ENCODE measurements at regions not wholly inside any gene's neighbourhood (a gene's known extent, or its start where the extent isn't known, plus 50 kb on each side); places are given as distances from the start of the nearest gene placed in this dataset.

DNA sequence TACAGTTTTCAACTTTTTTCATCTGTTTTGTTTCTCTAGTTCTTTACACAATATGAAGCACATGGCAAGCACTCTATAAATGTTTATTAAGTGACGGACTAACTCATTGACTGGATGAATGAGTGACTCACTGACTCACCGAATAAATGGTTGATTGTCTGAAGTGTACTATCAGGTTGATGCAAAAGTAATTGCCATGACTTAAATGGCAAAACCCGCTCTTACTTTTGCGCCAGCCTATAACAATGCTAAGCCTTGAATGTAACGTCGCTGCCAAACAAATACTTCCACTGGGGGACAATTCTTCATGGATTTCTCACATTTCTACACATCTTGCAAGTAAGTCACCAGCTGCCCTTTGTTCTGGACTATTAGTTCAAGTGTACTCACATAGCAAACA, 109.0 kb upstream of the KCTD3 start:
- no peaks in the 10 kb centered on the region for H3K36me3 ChIP-seq (ENCODE audit: control insufficient read depth, insufficient read depth, low read length)
- WGBS, 2 experiments (ENCODE audit: insufficient coverage in 2 of 2): 86 to 100% methylated on average over 4 to 6 of the region's 6 CpGs
- H3K27ac ChIP-seq (ENCODE audit: low read depth, low read length, severe bottlenecking): no peak overlapping the region
- H3K4me3 ChIP-seq (ENCODE audit: extremely low read depth, insufficient read depth, low read length, poor library complexity, severe bottlenecking): no peak overlapping the region
- no peaks in the 10 kb centered on the region for H3K4me1 ChIP-seq (ENCODE audit: control insufficient read depth, insufficient read depth, low read length, poor library complexity, severe bottlenecking)
- H3K9me3 ChIP-seq (ENCODE audit: control insufficient read depth, low read length): no peaks in the 10 kb centered on the region

DNA sequence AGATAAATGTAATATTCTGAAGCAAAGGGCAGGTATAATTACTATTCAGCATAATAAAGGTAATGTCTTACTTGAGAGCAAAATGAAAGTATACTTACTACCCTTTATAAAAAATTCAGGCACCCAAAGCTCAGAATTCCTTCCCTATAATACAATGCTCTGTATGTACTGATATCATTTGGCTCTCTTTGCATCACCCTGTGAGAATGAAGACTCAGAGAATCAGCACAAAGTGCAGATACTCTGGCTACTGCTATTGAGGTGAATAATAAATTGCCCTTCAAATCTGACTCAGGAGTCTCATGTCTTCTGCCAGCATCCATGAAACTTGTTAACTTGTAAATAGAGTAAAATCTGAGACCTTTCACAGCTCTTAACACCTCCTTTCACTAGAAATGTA, 108.5 kb upstream of the KCTD3 start:
- no peaks in the 10 kb centered on the region for H3K36me3 ChIP-seq (ENCODE audit: control insufficient read depth, insufficient read depth, low read length)
- H3K4me3 ChIP-seq (ENCODE audit: extremely low read depth, insufficient read depth, low read length, poor library complexity, severe bottlenecking): no peak overlapping the region
- no peak overlapping the region for H3K27ac ChIP-seq (ENCODE audit: low read depth, low read length, severe bottlenecking)
- no peaks in the 10 kb centered on the region for H3K9me3 ChIP-seq (ENCODE audit: control insufficient read depth, low read length)
- H3K4me1 ChIP-seq (ENCODE audit: control insufficient read depth, insufficient read depth, low read length, poor library complexity, severe bottlenecking): no peaks in the 10 kb centered on the region

DNA sequence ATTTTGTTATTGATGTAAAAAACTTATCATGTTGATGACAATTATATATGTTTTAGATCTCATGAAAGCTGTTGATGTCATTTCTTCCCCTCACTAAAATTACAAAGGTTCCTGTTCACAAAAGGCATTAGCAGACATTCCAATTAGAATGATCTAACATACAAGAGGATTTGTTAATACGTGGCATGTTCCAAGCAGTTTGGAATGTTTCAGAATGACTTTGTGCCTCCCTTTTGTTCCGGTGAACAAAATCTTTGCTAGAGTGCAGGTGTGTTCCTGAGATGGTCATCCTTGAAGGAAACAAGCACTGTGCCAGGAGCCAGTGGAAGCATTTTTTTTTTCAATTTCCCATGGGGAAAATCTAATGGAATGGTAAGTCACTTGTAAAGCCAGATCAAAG, 108.0 kb upstream of the KCTD3 start:
- no peak overlapping the region for H3K27ac ChIP-seq (ENCODE audit: low read depth, low read length, severe bottlenecking)
- WGBS, 2 experiments (ENCODE audit: insufficient coverage in 2 of 2): 83 to 100% methylated on average over 2 of the region's 2 CpGs

DNA sequence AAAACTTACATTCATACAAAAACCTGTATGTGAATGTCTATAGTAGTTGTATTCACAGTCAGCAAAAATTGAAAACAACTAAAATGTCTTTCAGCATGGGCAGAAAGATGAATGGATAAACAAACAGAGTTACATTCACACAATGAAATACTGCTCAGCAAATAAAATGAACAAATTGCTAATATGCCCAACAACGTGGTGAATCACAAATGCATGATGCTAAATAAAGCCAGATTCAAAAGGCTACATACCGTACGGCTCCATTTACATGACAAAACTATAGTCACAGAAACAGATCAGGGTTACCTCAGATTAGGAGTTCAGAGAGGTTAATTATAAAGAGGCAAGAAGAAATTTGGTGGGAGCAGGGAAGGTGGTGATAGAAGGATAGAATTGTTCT, 100.7 kb upstream of the KCTD3 start:
- no peak overlapping the region for H3K27ac ChIP-seq (ENCODE audit: low read depth, low read length, severe bottlenecking)
- no peaks in the 10 kb centered on the region for H3K4me1 ChIP-seq (ENCODE audit: control insufficient read depth, insufficient read depth, low read length, poor library complexity, severe bottlenecking)
- no peak overlapping the region for H3K4me3 ChIP-seq (ENCODE audit: extremely low read depth, insufficient read depth, low read length, poor library complexity, severe bottlenecking)
- WGBS, 2 experiments (ENCODE audit: insufficient coverage in 2 of 2): 60 to 71% methylated on average over 1 to 2 of the region's 3 CpGs
- no peaks in the 10 kb centered on the region for H3K9me3 ChIP-seq (ENCODE audit: control insufficient read depth, low read length)
- H3K36me3 ChIP-seq (ENCODE audit: control insufficient read depth, insufficient read depth, low read length): no peaks in the 10 kb centered on the region

More for the DNA sequence above, 108.0 kb upstream of the KCTD3 start:
- no peak overlapping the region for H3K4me3 ChIP-seq (ENCODE audit: extremely low read depth, insufficient read depth, low read length, poor library complexity, severe bottlenecking)
- no peaks in the 10 kb centered on the region for H3K36me3 ChIP-seq (ENCODE audit: control insufficient read depth, insufficient read depth, low read length)
- H3K9me3 ChIP-seq (ENCODE audit: control insufficient read depth, low read length): no peaks in the 10 kb centered on the region
- no peaks in the 10 kb centered on the region for H3K4me1 ChIP-seq (ENCODE audit: control insufficient read depth, insufficient read depth, low read length, poor library complexity, severe bottlenecking)

DNA sequence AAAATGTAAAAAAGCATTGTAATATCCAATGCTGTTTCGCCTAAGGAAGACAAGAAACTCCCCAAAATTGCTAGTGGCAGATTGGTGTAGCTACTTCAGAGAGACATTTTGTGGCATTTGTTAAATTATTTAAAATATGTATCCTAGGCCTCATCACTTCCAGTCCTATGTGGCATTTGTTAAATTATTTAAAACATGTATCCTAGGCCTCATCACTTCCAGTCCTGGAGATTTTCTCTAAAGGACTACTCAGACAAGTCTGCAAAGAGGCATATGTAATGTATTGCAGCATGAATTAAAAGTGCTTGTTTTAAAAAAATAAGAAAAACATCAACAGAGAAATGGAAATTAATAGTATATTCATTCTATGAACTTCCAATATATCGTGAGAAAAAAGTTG, 95.6 kb upstream of the KCTD3 start:
- no peaks in the 10 kb centered on the region for H3K4me1 ChIP-seq (ENCODE audit: control insufficient read depth, insufficient read depth, low read length, poor library complexity, severe bottlenecking)
- H3K9me3 ChIP-seq (ENCODE audit: control insufficient read depth, low read length): no peaks in the 10 kb centered on the region
- WGBS, 2 experiments (ENCODE audit: insufficient coverage in 2 of 2): 67 to 100% methylated on average over 1 of the region's 2 CpGs
- no peak overlapping the region for H3K4me3 ChIP-seq (ENCODE audit: extremely low read depth, insufficient read depth, low read length, poor library complexity, severe bottlenecking)
- H3K27ac ChIP-seq (ENCODE audit: low read depth, low read length, severe bottlenecking): no peak overlapping the region
- H3K36me3 ChIP-seq (ENCODE audit: control insufficient read depth, insufficient read depth, low read length): no peaks in the 10 kb centered on the region

DNA sequence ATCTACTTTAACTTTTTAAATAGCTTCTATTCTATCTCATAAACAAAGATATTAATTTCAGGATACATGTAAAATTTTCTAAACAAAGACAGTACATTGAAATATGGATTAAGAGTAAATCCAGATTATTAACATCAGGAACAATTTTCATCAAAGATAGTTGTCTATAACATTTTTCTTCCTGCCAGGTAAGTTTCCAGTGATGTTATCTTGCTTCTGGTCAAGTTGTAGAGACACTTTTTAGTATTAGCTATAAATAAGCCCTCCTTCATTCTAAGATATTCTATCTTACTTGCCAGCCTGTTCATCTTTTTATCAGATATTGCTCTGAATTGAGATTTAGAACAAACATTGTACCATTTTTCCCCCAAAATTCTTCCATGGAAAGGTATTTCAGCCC, 94.4 kb upstream of the KCTD3 start:
- Histone ChIP-seq H3K9me3 (ENCODE audit: control insufficient read depth, low read length) (no peaks in the 10 kb centered on the region), H3K27ac (ENCODE audit: low read depth, low read length, severe bottlenecking) (no peak overlapping the region), H3K4me1 (ENCODE audit: control insufficient read depth, insufficient read depth, low read length, poor library complexity, severe bottlenecking) (no peaks in the 10 kb centered on the region), H3K4me3 (ENCODE audit: extremely low read depth, insufficient read depth, low read length, poor library complexity, severe bottlenecking) (no peak overlapping the region), H3K36me3 (ENCODE audit: control insufficient read depth, insufficient read depth, low read length) (no peaks in the 10 kb centered on the region)

DNA sequence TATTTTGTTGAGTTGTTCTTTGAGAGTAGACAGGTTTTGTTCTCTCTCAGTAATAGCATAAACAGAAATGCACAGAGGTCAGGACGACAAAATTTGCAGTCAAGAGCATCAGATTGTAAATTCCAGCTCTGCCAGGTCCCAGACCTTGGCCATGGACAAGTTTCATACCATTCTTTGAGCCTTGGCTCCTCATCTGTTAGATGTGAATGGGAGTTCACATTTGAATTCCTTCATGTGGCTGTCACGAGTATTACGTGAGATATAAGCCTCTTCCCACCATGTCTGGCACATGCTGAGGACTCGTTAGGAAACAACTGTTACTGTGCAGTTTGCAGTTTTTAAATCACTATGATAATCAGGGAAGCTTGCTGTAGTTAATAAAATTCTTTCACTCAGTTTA, 93.2 kb upstream of the KCTD3 start:
- Histone ChIP-seq H3K9me3 (ENCODE audit: control insufficient read depth, low read length) (no peaks in the 10 kb centered on the region), H3K4me3 (ENCODE audit: extremely low read depth, insufficient read depth, low read length, poor library complexity, severe bottlenecking) (no peak overlapping the region), H3K4me1 (ENCODE audit: control insufficient read depth, insufficient read depth, low read length, poor library complexity, severe bottlenecking) (no peaks in the 10 kb centered on the region), H3K36me3 (ENCODE audit: control insufficient read depth, insufficient read depth, low read length) (no peaks in the 10 kb centered on the region), H3K27ac (ENCODE audit: low read depth, low read length, severe bottlenecking) (no peak overlapping the region)
- 76 to 100% methylated on average over 1 to 3 of the region's 4 CpGs for WGBS, 2 experiments (ENCODE audit: insufficient coverage in 2 of 2)

DNA sequence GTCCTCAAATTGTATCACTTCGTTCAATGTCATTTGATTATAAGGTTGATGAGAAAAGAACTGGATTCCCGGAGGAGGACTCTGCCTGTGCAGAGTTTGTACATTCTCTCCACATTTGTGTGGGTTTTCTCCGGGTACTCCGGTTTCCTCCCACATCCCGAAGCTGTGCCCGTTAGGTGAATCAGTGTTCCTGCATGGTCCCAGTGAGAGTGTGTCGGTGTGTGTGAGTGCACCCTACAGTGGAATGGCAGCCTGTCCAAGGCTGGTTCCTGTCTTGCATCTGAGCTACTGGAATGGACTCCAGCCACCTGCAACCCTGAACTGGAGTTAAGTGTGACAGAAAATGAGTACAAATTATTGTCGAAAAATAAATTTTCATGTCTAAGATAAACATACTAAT, 92.2 kb upstream of the KCTD3 start:
- Histone ChIP-seq H3K9me3 (ENCODE audit: control insufficient read depth, low read length) (no peaks in the 10 kb centered on the region), H3K27ac (ENCODE audit: low read depth, low read length, severe bottlenecking) (no peak overlapping the region), H3K4me3 (ENCODE audit: extremely low read depth, insufficient read depth, low read length, poor library complexity, severe bottlenecking) (no peak overlapping the region), H3K36me3 (ENCODE audit: control insufficient read depth, insufficient read depth, low read length) (no peaks in the 10 kb centered on the region), H3K4me1 (ENCODE audit: control insufficient read depth, insufficient read depth, low read length, poor library complexity, severe bottlenecking) (no peaks in the 10 kb centered on the region)
- 90 to 95% methylated on average over 3 to 6 of the region's 8 CpGs for WGBS, 2 experiments (ENCODE audit: insufficient coverage in 2 of 2)

DNA sequence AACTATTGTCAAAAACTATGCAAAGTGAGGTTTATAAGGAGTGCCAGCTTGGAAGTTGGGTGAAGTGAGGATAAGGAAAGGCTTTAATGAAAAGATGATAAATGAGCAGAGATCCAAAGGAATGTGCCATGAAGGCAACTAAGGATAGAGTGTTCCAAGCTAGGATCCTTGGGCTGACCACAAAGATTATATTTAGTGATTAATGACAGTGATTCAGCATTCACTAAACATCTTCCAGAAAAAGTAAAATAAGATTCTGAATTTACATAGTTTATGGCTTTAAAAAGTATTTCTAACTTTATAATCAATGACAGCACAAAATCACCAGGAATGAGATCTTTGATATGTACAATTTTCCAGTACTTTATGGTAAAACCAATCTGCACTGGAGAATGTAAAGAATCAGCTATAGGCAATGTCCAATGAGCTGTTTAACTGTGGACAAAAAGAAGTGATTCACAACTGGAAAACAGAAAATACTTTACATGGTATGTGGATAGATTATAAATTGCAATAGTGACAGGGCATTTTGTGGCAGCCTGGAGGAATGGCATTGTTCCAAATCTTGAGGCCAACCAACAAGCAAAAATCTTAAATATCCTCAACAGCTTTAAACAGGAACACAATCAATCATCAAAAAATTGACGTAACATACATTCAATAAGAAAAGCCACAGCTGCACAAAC, 91.2 kb upstream of the KCTD3 start:
- Histone ChIP-seq H3K36me3 (ENCODE audit: control insufficient read depth, insufficient read depth, low read length) (no peaks in the 10 kb centered on the region), H3K4me3 (ENCODE audit: extremely low read depth, insufficient read depth, low read length, poor library complexity, severe bottlenecking) (no peak overlapping the region), H3K27ac (ENCODE audit: low read depth, low read length, severe bottlenecking) (no peak overlapping the region), H3K4me1 (ENCODE audit: control insufficient read depth, insufficient read depth, low read length, poor library complexity, severe bottlenecking) (no peaks in the 10 kb centered on the region), H3K9me3 (ENCODE audit: control insufficient read depth, low read length) (no peaks in the 10 kb centered on the region)
- WGBS, 2 experiments (ENCODE audit: insufficient coverage in 2 of 2): 80 to 100% methylated on average over 1 of the region's 1 CpG

DNA sequence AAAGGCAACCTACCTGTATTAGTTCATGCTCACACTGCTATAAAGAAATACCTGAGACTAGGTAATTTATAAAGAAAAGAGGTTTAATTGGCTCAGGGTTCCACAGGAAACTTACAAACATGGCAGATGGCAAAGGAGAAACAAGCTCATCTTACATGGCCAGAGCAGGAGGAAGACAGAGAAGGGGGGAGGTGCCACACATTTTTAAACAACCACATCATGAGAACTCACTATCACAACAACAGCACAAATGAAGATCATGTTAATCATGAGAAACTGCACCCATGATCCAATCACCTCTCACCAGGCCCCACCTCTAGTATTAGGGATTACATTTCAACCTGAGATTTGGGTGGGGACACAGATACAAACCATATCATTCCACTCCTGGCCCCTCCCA, 90.6 kb upstream of the KCTD3 start:
- H3K4me1 ChIP-seq (ENCODE audit: control insufficient read depth, insufficient read depth, low read length, poor library complexity, severe bottlenecking): no peaks in the 10 kb centered on the region
- H3K27ac ChIP-seq (ENCODE audit: low read depth, low read length, severe bottlenecking): no peak overlapping the region
- H3K9me3 ChIP-seq (ENCODE audit: control insufficient read depth, low read length): no peaks in the 10 kb centered on the region
- H3K36me3 ChIP-seq (ENCODE audit: control insufficient read depth, insufficient read depth, low read length): no peaks in the 10 kb centered on the region
- no peak overlapping the region for H3K4me3 ChIP-seq (ENCODE audit: extremely low read depth, insufficient read depth, low read length, poor library complexity, severe bottlenecking)

DNA sequence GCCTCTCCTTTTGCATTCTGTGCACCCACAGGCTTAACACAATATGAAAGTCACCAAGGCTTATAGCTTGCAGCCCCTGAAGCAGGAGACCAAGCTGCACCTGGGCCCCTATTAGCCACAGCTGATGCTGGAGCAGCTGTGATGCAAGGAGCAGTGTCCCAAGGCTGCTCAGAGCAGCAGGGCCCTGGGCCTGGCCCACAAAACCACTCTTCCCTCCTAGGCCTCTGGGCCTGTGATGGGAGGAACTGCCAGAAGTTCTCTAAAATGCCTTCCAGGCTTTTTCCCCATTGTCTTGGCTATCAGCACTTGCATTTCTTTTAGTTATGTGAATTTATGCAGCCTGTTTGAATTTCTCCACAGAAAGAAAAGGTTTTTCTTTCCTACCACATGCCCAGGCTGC, 89.5 kb upstream of the KCTD3 start:
- no peak overlapping the region for H3K4me3 ChIP-seq (ENCODE audit: extremely low read depth, insufficient read depth, low read length, poor library complexity, severe bottlenecking)
- no peaks in the 10 kb centered on the region for H3K4me1 ChIP-seq (ENCODE audit: control insufficient read depth, insufficient read depth, low read length, poor library complexity, severe bottlenecking)
- no peaks in the 10 kb centered on the region for H3K36me3 ChIP-seq (ENCODE audit: control insufficient read depth, insufficient read depth, low read length)
- H3K9me3 ChIP-seq (ENCODE audit: control insufficient read depth, low read length): no peaks in the 10 kb centered on the region
- H3K27ac ChIP-seq (ENCODE audit: low read depth, low read length, severe bottlenecking): no peak overlapping the region

DNA sequence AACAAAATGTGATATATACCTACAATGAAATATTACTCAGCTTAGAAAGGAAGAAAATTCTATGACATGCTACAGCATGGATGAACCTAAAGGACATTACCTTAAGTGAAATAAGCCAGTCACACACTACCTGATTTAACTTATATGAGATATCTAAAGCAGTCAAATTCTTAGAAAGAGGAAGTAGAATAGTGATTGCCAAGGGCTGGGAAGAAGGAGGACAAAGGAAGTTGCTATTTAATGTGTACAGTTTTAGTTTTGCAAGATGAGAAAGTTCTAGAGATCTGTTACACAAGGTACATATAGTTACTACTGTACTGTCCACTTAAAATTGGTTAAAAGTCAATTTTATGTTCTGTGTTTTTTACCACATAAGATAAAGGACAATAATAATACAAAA, 87.5 kb upstream of the KCTD3 start:
- peaks cover 12% of the 10 kb centered on the region for H3K4me1 ChIP-seq (ENCODE audit: control insufficient read depth, insufficient read depth, low read length, poor library complexity, severe bottlenecking)
- H3K9me3 ChIP-seq (ENCODE audit: control insufficient read depth, low read length): no peaks in the 10 kb centered on the region

More for the DNA sequence above, 87.5 kb upstream of the KCTD3 start:
- Histone ChIP-seq H3K4me3 (ENCODE audit: extremely low read depth, insufficient read depth, low read length, poor library complexity, severe bottlenecking) (no peak overlapping the region), H3K36me3 (ENCODE audit: control insufficient read depth, insufficient read depth, low read length) (no peaks in the 10 kb centered on the region), H3K27ac (ENCODE audit: low read depth, low read length, severe bottlenecking) (no peak overlapping the region)

Data from mesodermal cell (in vitro differentiated cells).